Mammary epithelial cell (primary cell): ENCODE measurements at regions not wholly inside any gene's neighbourhood (a gene's known extent, or its start where the extent isn't known, plus 50 kb on each side); places are given as distances from the start of the nearest gene placed in this dataset.

Source experiments
- EZH2 ChIP-seq: IDR thresholded peaks from 2 replicates; pipeline ENCODE4 v1.6.1; 2012; ENCODE audit warnings: low read length, inconsistent platforms, borderline replicate concordance
- TF ChIP-seq, protein P1 (sequence below), 2 donors: IDR thresholded peaks in 1 of 2; conservative IDR thresholded peaks in 1 of 2; 2 replicates each; pipeline ENCODE4 v1.5.1; 2011 to 2012; ENCODE audit warnings: inconsistent platforms in 2 of 2, low read length in 2 of 2, mild to moderate bottlenecking in 2 of 2, control low read depth in 1 of 2, low read depth in 1 of 2; ENCODE audit not compliant: insufficient read depth in 1 of 2; ENCODE audit errors: extremely low read depth in 1 of 2

- TF ChIP-seq, protein P1, sequence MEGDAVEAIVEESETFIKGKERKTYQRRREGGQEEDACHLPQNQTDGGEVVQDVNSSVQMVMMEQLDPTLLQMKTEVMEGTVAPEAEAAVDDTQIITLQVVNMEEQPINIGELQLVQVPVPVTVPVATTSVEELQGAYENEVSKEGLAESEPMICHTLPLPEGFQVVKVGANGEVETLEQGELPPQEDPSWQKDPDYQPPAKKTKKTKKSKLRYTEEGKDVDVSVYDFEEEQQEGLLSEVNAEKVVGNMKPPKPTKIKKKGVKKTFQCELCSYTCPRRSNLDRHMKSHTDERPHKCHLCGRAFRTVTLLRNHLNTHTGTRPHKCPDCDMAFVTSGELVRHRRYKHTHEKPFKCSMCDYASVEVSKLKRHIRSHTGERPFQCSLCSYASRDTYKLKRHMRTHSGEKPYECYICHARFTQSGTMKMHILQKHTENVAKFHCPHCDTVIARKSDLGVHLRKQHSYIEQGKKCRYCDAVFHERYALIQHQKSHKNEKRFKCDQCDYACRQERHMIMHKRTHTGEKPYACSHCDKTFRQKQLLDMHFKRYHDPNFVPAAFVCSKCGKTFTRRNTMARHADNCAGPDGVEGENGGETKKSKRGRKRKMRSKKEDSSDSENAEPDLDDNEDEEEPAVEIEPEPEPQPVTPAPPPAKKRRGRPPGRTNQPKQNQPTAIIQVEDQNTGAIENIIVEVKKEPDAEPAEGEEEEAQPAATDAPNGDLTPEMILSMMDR (conservative IDR thresholded peaks at IDR 0.05 in 1 of 2, IDR thresholded peaks at IDR 0.05 in 1 of 2; ENCODE audit: extremely low read depth in 1 of 2, insufficient read depth in 1 of 2, low read depth in 1 of 2, low read length in 2 of 2): no peak
- TF ChIP-seq EZH2: no peak
Observed at GRCh38 chr7:49022448-49022847, 98.1 kb downstream of the CDC14C start.
